Cardiac fibroblast (primary cell): ENCODE measurements at regions not wholly inside any gene's neighbourhood (a gene's known extent, or its start where the extent isn't known, plus 50 kb on each side); places are given as distances from the start of the nearest gene placed in this dataset.
"Not testable (repeated sequence)": the region's sequence is repeated elsewhere in the genome, so short reads cannot be mapped to it uniquely, and the experiment has no call there.

ENCODE experiments used
- DNase-seq, 2 donors: peaks; one replicate each; pipeline versions ENCODE4 v3.0.0 to v3.0.0-alpha.2; 2010; ENCODE audit warnings: low read depth in 2 of 2
- H3K4me3 ChIP-seq, 2 donors: replicated peaks in 1 of 2; 1 replicate in 1 of 2; 2 replicates in 1 of 2; pipeline ENCODE4 v1.5.1; 2011; ENCODE audit warnings: low read depth in 2 of 2, low read length in 2 of 2, mild to moderate bottlenecking in 2 of 2, moderate library complexity in 1 of 2
- CTCF ChIP-seq: IDR thresholded peaks from one replicate; pipeline ENCODE4 v1.5.1; 2011; ENCODE audit warnings: low read depth, mild to moderate bottlenecking, low read length, inconsistent platforms

- no peak for DNase-seq
- no peak for TF ChIP-seq CTCF
- H3K4me3 ChIP-seq: no peak overlapping the region
Observed at GRCh38 chr15:79610021-79610420, 177.9 kb downstream of the MINAR1 start.

GRCh38 chr15:79615754-79616153, 183.6 kb downstream of the MINAR1 start:
- no peak for DNase-seq
- no peak for TF ChIP-seq CTCF
- no peak overlapping the region for H3K4me3 ChIP-seq

- DNase-seq: no peak
- no peak overlapping the region for H3K4me3 ChIP-seq
- TF ChIP-seq CTCF: no peak
Observed at GRCh38 chr15:79617071-79617470, 184.9 kb downstream of the MINAR1 start.

- H3K4me3 ChIP-seq: no peak overlapping the region
- TF ChIP-seq CTCF: no peak
- peak; percentile 4 to 51 for DNase-seq
Observed at GRCh38 chr15:79620112-79620857, 188.1 kb downstream of the MINAR1 start.

- not testable (repeated sequence) for H3K4me3 ChIP-seq, DNase-seq
Observed at GRCh38 chr15:79621805-79622204, 189.7 kb downstream of the MINAR1 start.

GRCh38 chr15:79623488-79623887, 191.4 kb downstream of the MINAR1 start:
- no peak for DNase-seq
- TF ChIP-seq CTCF: no peak
- H3K4me3 ChIP-seq: no peak overlapping the region

GRCh38 chr15:79629687-79630086, 197.6 kb downstream of the MINAR1 start:
- peak; percentile 22 to 65 for DNase-seq
- no peak for TF ChIP-seq CTCF
- no peak overlapping the region for H3K4me3 ChIP-seq
